ENCODE measurements at regions not wholly inside any gene's neighbourhood (a gene's known extent, or its start where the extent isn't known, plus 50 kb on each side); places are given as distances from the start of the nearest gene placed in this dataset.
A peak's percentile ranks its signal among the peaks of the same experiment; 100 is the strongest.
"Not testable (repeated sequence)": the region's sequence is repeated elsewhere in the genome, so short reads cannot be mapped to it uniquely, and the experiment has no call there.

DNA sequence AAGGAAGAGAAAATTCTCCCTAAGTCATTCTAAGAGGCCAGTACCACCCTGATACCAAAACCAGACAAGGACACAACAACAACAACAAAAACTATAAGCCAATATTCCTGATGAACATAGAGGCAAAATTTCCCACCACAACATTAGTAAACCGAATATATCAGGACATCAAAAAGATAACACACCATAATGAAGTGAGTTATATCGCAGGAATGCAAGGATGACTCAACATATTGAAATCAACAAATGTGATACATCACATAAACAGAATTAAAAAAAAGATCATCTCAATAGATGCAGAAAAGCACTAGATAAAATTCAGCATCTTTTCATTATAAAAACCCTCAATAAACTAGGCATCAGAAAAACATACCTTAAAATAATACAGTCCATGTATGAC is 1844.4 kb upstream of the PCDH10 start:
- Histone ChIP-seq H3K27me3 (ENCODE audit: control insufficient read depth, insufficient read depth, low read length) (no peaks in the 10 kb centered on the region), H3K4me1 (ENCODE audit: control insufficient read depth, insufficient read depth, low read length) (no peaks in the 10 kb centered on the region), H3K9me3 (ENCODE audit: control insufficient read depth, low read depth, low read length) (peaks cover 3% of the 10 kb centered on the region), H3K4me3 (ENCODE audit: low read length) (no peak overlapping the region), H3K36me3 (ENCODE audit: control insufficient read depth, insufficient read depth, low read length) (no peaks in the 10 kb centered on the region), H3K27ac (ENCODE audit: low read length) (no peak overlapping the region)
- no CpG with 5 or more reads among the region's 2 CpGs for WGBS (ENCODE audit: insufficient coverage, low lambda C conversion rate)
- DNase-seq, result no peak

DNA sequence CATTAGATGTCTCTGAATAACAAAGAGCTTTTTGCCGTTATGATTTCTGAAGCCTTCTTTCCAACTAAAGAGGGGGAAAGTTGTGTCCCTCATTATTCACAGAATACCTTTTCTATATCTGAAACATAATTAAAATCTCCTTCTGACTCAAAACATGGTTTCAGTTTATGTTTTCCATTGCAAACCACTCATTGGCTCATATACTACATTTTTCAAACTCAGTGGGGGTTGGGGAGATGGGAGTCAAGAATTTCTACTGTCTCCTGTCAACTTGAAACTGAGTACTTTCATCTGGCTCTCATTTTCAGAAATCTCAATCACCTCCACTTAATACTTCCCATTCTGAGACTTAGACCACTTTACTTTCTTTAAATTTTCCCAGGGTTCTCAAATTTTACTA is 1839.5 kb upstream of the PCDH10 start:
- no peak for DNase-seq
- no peaks in the 10 kb centered on the region for H3K27me3 ChIP-seq (ENCODE audit: control insufficient read depth, insufficient read depth, low read length)
- H3K4me3 ChIP-seq (ENCODE audit: low read length), result no peak overlapping the region
- no peaks in the 10 kb centered on the region for H3K36me3 ChIP-seq (ENCODE audit: control insufficient read depth, insufficient read depth, low read length)
- 83% methylated on average over 1 of the region's 1 CpG for WGBS (ENCODE audit: insufficient coverage, low lambda C conversion rate)
- no peaks in the 10 kb centered on the region for H3K4me1 ChIP-seq (ENCODE audit: control insufficient read depth, insufficient read depth, low read length)
- no peaks in the 10 kb centered on the region for H3K9me3 ChIP-seq (ENCODE audit: control insufficient read depth, low read depth, low read length)
- no peak overlapping the region for H3K27ac ChIP-seq (ENCODE audit: low read length)

DNA sequence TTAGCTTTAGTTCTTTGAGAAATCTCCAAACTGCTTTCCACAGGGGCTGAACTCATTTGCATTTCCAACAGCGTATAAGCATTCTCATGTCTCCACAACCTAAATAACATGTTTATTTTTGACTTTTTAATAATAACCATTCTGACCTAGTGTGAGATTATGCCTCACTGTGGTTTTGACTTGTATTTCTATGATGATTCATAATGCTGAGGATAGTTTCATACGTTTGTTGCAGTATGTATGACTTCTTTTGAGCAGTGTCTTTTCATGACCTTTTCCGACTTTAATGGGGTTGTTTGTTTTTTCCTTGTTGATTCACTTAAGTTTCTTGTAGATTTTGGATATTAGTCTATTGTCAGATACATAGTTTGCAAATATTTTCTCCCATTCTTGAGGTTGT is 1833.0 kb upstream of the PCDH10 start:
- Histone ChIP-seq H3K27ac (ENCODE audit: low read length) (no peak overlapping the region), H3K9me3 (ENCODE audit: control insufficient read depth, low read depth, low read length) (no peaks in the 10 kb centered on the region), H3K4me1 (ENCODE audit: control insufficient read depth, insufficient read depth, low read length) (no peaks in the 10 kb centered on the region), H3K4me3 (ENCODE audit: low read length) (no peak overlapping the region), H3K27me3 (ENCODE audit: control insufficient read depth, insufficient read depth, low read length) (no peaks in the 10 kb centered on the region), H3K36me3 (ENCODE audit: control insufficient read depth, insufficient read depth, low read length) (no peaks in the 10 kb centered on the region)
- no peak for DNase-seq
- 69% methylated on average over 2 of the region's 3 CpGs for WGBS (ENCODE audit: insufficient coverage, low lambda C conversion rate)

DNA sequence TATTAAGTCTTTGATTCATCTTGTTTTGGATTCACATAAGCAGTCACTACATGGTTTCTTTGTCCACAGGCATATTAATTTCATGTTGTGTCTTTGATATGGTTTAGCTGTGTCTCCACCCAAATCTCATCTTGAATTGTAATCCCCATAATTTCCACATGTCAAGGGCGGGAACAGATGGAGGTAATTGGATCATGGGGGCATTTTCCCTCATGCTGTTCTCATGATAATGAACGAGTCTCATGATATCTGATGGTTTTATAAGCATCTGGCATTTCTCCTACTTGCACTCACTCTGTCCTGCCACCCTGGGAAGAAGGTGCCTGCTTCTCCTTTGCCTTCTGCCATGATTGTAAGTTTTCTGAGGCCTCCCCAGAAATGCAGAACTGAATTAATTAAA is 1811.2 kb upstream of the PCDH10 start:
- Histone ChIP-seq H3K36me3 (ENCODE audit: control insufficient read depth, insufficient read depth, low read length) (no peaks in the 10 kb centered on the region), H3K27ac (ENCODE audit: low read length) (no peak overlapping the region), H3K9me3 (ENCODE audit: control insufficient read depth, low read depth, low read length) (no peaks in the 10 kb centered on the region), H3K4me1 (ENCODE audit: control insufficient read depth, insufficient read depth, low read length) (no peaks in the 10 kb centered on the region), H3K4me3 (ENCODE audit: low read length) (no peak overlapping the region), H3K27me3 (ENCODE audit: control insufficient read depth, insufficient read depth, low read length) (no peaks in the 10 kb centered on the region)
- no CpG with 5 or more reads among the region's 2 CpGs for WGBS (ENCODE audit: insufficient coverage, low lambda C conversion rate)
- DNase-seq, result no peak

DNA sequence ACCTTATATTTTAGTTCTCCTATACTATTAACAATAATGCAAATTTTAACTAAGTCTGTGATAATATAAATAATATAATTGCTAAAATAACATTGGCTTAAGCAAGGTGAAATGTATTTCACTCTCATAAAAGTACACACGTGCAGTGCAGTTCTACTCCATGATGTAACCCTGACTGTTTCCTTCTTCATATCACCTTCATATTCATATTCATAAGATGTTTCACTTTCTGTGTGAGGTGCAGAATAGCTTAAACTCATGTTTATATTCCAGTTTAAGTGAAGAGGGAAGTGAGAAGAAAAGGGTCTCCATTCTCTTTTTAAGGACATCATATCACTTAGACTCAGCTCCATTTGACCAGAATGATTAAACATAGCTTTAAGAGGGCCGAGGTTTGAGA is 1810.0 kb upstream of the PCDH10 start:
- no CpG with 5 or more reads among the region's 2 CpGs for WGBS (ENCODE audit: insufficient coverage, low lambda C conversion rate)
- H3K27me3 ChIP-seq (ENCODE audit: control insufficient read depth, insufficient read depth, low read length), result no peaks in the 10 kb centered on the region

DNA sequence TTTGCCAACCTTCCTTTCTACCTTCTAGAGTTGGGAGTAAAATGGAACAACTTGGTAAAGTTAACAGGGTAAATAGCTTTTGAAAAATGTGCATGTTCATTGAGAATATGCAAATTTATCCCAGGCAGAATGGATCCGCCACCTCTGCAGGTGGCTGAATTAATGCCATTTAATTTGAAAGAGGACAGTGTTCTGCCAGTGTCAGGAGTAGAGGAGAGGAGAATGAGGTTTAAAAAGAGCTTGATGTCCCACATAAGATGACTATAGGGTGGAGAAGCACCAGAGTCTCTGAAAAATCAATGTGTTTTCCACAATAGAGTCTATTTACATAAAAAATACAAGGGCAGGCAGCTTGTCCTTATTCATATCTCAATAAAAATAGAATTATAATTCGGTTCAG is 1804.3 kb upstream of the PCDH10 start:
- H3K4me1 ChIP-seq (ENCODE audit: control insufficient read depth, insufficient read depth, low read length), result no peaks in the 10 kb centered on the region
- no peak for DNase-seq
- WGBS (ENCODE audit: insufficient coverage, low lambda C conversion rate), result 80% methylated on average over 1 of the region's 2 CpGs

More for the DNA sequence above, 1810.0 kb upstream of the PCDH10 start:
- DNase-seq, result no peak
- no peaks in the 10 kb centered on the region for H3K9me3 ChIP-seq (ENCODE audit: control insufficient read depth, low read depth, low read length)
- H3K36me3 ChIP-seq (ENCODE audit: control insufficient read depth, insufficient read depth, low read length), result no peaks in the 10 kb centered on the region
- H3K4me3 ChIP-seq (ENCODE audit: low read length), result no peak overlapping the region
- H3K4me1 ChIP-seq (ENCODE audit: control insufficient read depth, insufficient read depth, low read length), result no peaks in the 10 kb centered on the region
- no peak overlapping the region for H3K27ac ChIP-seq (ENCODE audit: low read length)

DNA sequence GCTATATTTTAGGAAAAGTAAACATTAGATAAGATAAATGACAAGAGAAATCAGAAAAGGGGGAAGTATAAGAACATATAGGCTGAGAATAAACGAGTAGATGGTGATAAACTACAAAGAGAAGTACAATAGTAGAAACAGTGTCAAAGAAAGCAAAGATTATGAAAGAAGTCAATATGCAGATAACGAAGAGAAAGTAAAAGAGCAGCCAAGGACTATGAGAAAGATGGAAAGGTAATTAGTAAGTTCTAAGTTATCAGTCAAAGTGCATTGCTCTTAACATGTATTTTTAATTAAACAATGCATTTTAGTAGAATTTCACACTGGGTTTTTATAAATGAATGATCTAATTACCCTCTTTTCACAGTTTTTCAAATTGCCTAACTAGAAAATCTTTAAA is 1801.3 kb upstream of the PCDH10 start:
- H3K4me3 ChIP-seq (ENCODE audit: low read length), result no peak overlapping the region
- no peaks in the 10 kb centered on the region for H3K27me3 ChIP-seq (ENCODE audit: control insufficient read depth, insufficient read depth, low read length)

More for the DNA sequence above, 1804.3 kb upstream of the PCDH10 start:
- Histone ChIP-seq H3K36me3 (ENCODE audit: control insufficient read depth, insufficient read depth, low read length) (no peaks in the 10 kb centered on the region), H3K27ac (ENCODE audit: low read length) (no peak overlapping the region), H3K27me3 (ENCODE audit: control insufficient read depth, insufficient read depth, low read length) (no peaks in the 10 kb centered on the region), H3K4me3 (ENCODE audit: low read length) (no peak overlapping the region), H3K9me3 (ENCODE audit: control insufficient read depth, low read depth, low read length) (no peaks in the 10 kb centered on the region)

DNA sequence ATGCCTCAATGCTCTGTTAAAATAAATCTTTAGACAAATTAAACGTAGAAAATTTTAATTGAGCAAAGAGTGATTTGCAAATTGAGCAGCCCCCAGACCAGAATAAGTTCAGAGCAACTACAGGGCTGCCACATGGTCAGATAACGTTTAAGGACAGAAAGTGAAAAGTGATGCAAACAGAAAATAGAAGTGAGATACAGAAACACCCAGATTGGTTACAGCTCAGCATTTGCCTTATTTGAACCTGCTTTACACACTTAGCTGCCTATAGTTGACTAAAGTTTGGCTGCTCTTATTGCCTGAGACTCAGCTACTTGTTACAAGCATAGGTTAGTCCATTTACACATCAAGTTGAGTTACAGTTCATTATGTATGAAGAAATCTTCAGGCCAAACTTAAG is 1800.8 kb upstream of the PCDH10 start:
- WGBS (ENCODE audit: insufficient coverage, low lambda C conversion rate), result no CpG with 5 or more reads among the region's 2 CpGs
- no peaks in the 10 kb centered on the region for H3K27me3 ChIP-seq (ENCODE audit: control insufficient read depth, insufficient read depth, low read length)

More for the DNA sequence above, 1801.3 kb upstream of the PCDH10 start:
- no peak for DNase-seq
- 33% methylated on average over 2 of the region's 2 CpGs for WGBS (ENCODE audit: insufficient coverage, low lambda C conversion rate)
- Histone ChIP-seq H3K9me3 (ENCODE audit: control insufficient read depth, low read depth, low read length) (peaks cover 5% of the 10 kb centered on the region), H3K4me1 (ENCODE audit: control insufficient read depth, insufficient read depth, low read length) (no peaks in the 10 kb centered on the region), H3K36me3 (ENCODE audit: control insufficient read depth, insufficient read depth, low read length) (no peaks in the 10 kb centered on the region), H3K27ac (ENCODE audit: low read length) (no peak overlapping the region)

DNA sequence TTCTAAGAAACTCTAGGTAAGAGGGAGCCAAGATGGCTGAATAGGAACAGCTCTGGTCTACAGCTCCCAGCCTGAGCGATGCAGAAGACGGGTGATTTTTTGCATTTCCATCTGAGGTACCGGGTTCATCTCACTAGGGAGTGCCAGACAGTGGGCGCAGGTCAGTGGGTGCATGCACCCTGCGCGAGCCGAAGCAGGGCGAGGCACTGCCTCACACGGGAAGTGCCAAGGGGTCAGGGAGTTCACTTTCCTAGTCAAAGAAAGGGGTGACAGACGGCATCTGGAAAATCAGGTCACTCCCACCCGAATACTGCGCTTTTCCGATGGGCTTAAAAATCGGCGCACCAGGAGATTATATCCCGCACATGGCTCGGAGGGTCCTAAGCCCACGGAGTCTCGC is 1796.7 kb upstream of the PCDH10 start:
- H3K27ac ChIP-seq (ENCODE audit: low read length); DNase-seq; H3K9me3 ChIP-seq (ENCODE audit: control insufficient read depth, low read depth, low read length); H3K36me3 ChIP-seq (ENCODE audit: control insufficient read depth, insufficient read depth, low read length); H3K4me3 ChIP-seq (ENCODE audit: low read length); H3K4me1 ChIP-seq (ENCODE audit: control insufficient read depth, insufficient read depth, low read length); H3K27me3 ChIP-seq (ENCODE audit: control insufficient read depth, insufficient read depth, low read length): not testable (repeated sequence)
- no CpG with 5 or more reads among the region's 19 CpGs for WGBS (ENCODE audit: insufficient coverage, low lambda C conversion rate)

More for the DNA sequence above, 1800.8 kb upstream of the PCDH10 start:
- Histone ChIP-seq H3K9me3 (ENCODE audit: control insufficient read depth, low read depth, low read length) (peaks cover 5% of the 10 kb centered on the region), H3K36me3 (ENCODE audit: control insufficient read depth, insufficient read depth, low read length) (no peaks in the 10 kb centered on the region), H3K4me1 (ENCODE audit: control insufficient read depth, insufficient read depth, low read length) (no peaks in the 10 kb centered on the region), H3K4me3 (ENCODE audit: low read length) (no peak overlapping the region), H3K27ac (ENCODE audit: low read length) (no peak overlapping the region)
- no peak for DNase-seq

DNA sequence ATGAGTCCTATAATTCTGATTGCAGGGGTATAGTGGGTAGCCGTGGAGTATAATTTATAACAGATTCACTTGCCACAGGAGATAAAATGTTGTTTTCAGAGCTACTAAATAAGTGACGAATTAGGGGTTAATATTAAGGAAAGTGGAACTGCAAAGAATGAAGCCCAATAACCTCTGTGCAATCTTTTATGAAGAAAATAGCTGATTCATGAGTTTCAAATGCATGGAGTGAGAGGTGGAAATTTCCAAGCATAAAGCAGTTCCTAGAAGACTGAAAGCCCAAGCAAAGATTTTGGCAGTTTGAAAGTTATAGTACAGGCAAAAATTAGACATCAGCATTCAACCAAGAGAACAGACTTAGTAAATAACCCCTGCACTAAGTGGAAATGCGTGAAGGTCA is 1782.4 kb upstream of the PCDH10 start:
- no peaks in the 10 kb centered on the region for H3K27me3 ChIP-seq (ENCODE audit: control insufficient read depth, insufficient read depth, low read length)
- no peaks in the 10 kb centered on the region for H3K36me3 ChIP-seq (ENCODE audit: control insufficient read depth, insufficient read depth, low read length)
- peaks cover 3% of the 10 kb centered on the region for H3K9me3 ChIP-seq (ENCODE audit: control insufficient read depth, low read depth, low read length)
- no peaks in the 10 kb centered on the region for H3K4me1 ChIP-seq (ENCODE audit: control insufficient read depth, insufficient read depth, low read length)
- WGBS (ENCODE audit: insufficient coverage, low lambda C conversion rate), result 37% methylated on average over 3 of the region's 3 CpGs
- no peak overlapping the region for H3K27ac ChIP-seq (ENCODE audit: low read length)
- H3K4me3 ChIP-seq (ENCODE audit: low read length), result no peak overlapping the region
- DNase-seq, result peak in 1 of 2 donors; percentile 3

DNA sequence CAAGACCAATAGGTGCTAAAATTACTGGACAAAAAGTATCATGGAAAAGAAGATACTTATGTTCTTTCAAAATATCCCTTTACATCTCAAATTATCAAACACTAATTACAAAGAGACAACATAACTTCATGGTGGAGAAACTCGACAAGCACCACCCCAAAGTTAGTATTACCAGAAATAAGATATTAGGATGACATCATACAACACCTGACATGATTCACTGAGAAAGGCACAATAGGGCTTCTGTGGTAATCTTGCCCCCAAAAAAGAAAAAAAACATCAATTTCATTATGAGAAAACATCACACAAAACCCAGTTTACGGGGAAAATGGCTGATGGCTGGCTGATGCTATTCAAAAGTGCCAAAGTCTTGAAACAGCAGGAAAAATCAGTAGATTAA is 1781.7 kb upstream of the PCDH10 start:
- 100% methylated on average over 1 of the region's 2 CpGs for whole genome bisulfite sequencing (ENCODE audit: insufficient coverage, low lambda C conversion rate)
- DNase-seq, result no peak
- H3K27ac ChIP-seq (ENCODE audit: low read length), result no peak overlapping the region
- H3K4me3 ChIP-seq (ENCODE audit: low read length), result no peak overlapping the region
- no peaks in the 10 kb centered on the region for H3K27me3 ChIP-seq (ENCODE audit: control insufficient read depth, insufficient read depth, low read length)
- H3K36me3 ChIP-seq (ENCODE audit: control insufficient read depth, insufficient read depth, low read length), result no peaks in the 10 kb centered on the region
- no peaks in the 10 kb centered on the region for H3K4me1 ChIP-seq (ENCODE audit: control insufficient read depth, insufficient read depth, low read length)
- H3K9me3 ChIP-seq (ENCODE audit: control insufficient read depth, low read depth, low read length), result peaks cover 3% of the 10 kb centered on the region
